ENCODE measurements at regions not wholly inside any gene's neighbourhood (a gene's known extent, or its start where the extent isn't known, plus 50 kb on each side); places are given as distances from the start of the nearest gene placed in this dataset.

DNA sequence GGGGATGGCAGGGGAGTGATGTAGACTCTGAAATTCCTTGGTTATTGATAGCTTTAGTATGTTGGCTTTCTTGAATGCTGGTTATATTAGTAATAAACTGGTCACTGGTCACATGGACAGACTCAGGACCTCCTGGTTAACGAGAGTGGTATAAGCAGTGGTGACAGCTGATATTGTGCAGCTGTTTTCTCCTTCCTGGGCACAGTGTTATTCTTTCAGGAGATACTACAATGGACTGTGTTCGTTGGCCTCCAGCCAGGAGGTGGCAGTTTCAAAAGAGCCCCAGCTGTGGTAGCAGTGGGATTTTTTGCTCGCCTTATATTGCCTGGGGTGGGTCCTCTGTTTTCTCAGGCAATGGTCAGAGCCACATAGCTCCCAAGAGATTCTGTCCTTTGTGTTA is 181.6 kb upstream of the RBMS3 start:
- H3K4me3 Mint-ChIP-seq: no peak overlapping the region
- ChIA-PET POLR2A (no interaction called here), CTCF (interaction anchor here (0.6 kb wide), 1 partner anchor 102 kb away, joined by 3 read pairs; no protein-coding TSS in a partner anchor)
- H3K4me1 Mint-ChIP-seq: no peaks in the 10 kb centered on the region
- no peaks in the 10 kb centered on the region for H3K27me3 Mint-ChIP-seq
- H3K27ac Mint-ChIP-seq: no peak overlapping the region
- H3K9me3 Mint-ChIP-seq: peaks cover 6% of the 10 kb centered on the region
- DNase-seq: no peak
- no peaks in the 10 kb centered on the region for H3K36me3 Mint-ChIP-seq (ENCODE audit: low read depth)

DNA sequence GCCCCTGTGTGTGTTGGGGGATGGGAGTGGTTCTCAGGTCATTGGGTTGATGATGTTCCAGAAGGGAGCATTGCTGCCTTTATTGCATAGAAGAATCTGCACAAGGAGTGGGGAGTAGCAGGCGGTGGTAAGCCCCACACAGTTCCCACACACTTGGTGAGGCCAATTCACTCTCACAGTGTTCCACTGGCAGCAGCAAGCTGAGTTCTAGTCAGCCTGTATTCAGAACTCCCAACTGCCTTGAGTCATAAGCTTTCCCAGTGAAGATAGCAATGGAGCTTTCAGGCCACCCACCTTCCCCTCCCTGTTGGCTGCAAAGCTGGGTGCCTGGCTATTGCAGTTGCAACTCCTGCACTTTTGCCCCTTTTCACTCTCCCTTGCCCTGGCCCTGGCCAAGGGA is 181.1 kb upstream of the RBMS3 start:
- Mint-ChIP-seq H3K4me1 (no peaks in the 10 kb centered on the region), H3K9me3 (peaks cover 6% of the 10 kb centered on the region), H3K4me3 (no peak overlapping the region), H3K27me3 (no peaks in the 10 kb centered on the region), H3K27ac (no peak overlapping the region), H3K36me3 (ENCODE audit: low read depth) (no peaks in the 10 kb centered on the region)
- ChIA-PET POLR2A (no interaction called here), CTCF (interaction anchor here (0.6 kb wide), 1 partner anchor 101 kb away, joined by 3 read pairs; no protein-coding TSS in a partner anchor)
- DNase-seq: no peak

DNA sequence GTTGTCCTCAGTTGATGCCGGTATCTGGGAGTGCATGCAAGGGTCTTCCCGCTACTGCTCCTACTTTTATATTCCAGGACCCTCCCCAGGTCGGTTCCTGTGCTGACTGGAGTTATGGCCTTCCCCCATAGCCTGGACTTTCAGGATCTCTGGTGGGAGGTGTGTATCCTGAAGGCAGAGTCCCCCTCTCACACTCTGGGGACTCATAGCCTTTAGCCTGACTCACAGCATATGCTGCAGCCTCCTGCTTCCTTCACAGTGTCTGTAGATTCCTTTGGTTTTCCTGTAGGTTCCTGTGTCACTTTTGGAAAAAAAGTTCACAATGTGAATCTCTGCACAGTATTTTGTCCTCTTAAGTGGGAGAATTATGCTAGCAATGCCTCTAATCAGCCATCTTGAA is 180.6 kb upstream of the RBMS3 start:
- H3K4me3 Mint-ChIP-seq: no peak overlapping the region
- H3K4me1 Mint-ChIP-seq: no peaks in the 10 kb centered on the region
- no peaks in the 10 kb centered on the region for H3K27me3 Mint-ChIP-seq
- H3K9me3 Mint-ChIP-seq: peaks cover 6% of the 10 kb centered on the region
- no peak for DNase-seq
- H3K36me3 Mint-ChIP-seq (ENCODE audit: low read depth): no peaks in the 10 kb centered on the region
- no peak overlapping the region for H3K27ac Mint-ChIP-seq
- ChIA-PET CTCF (no interaction called here), POLR2A (no interaction called here)

DNA sequence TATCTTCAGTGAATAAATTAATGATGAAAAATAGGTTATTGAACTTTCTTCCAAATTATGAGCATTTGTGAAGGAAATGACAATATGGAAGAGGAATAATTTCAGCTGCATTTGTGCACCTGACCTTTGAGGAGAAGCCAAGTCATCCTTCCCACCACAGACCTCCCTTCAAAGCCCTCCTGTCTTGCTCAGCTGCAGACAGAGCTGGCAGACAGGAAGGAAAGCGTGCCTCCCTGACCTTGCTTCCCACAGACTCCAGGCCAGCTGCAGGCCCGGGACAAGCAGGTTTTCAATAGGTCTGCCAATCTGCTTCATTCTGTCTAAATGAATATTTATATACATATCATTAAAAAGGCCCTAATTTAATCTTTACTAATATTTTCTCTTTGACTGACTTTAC is 152.9 kb upstream of the RBMS3 start:
- no peaks in the 10 kb centered on the region for H3K4me1 Mint-ChIP-seq
- POLR2A ChIA-PET: no interaction called here
- no peaks in the 10 kb centered on the region for H3K36me3 Mint-ChIP-seq (ENCODE audit: low read depth)
- peaks cover 4% of the 10 kb centered on the region for H3K9me3 Mint-ChIP-seq
- CTCF ChIA-PET: no interaction called here
- no peaks in the 10 kb centered on the region for H3K27me3 Mint-ChIP-seq
- no peak overlapping the region for H3K4me3 Mint-ChIP-seq
- no peak overlapping the region for H3K27ac Mint-ChIP-seq
- no peak for DNase-seq

DNA sequence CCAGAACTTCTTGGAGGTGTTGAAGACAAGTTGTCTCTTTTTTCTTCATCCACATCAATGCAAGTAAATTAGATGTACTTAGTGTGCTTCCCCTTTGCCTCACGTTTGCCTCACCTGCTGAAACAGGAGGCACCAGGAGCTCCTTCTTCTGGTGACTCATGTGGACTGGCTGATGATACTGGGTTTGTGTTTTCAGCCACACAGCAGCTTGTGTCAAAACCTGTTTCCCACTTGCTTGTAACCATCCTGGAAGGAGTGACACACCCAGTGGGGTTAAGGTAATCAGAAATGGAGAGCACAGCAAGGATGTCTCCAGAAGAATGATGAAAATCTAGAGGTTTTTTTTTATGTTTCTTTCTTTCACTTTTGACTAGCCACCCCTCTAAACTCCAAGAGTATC is 143.3 kb upstream of the RBMS3 start:
- Mint-ChIP-seq H3K27me3 (no peaks in the 10 kb centered on the region), H3K27ac (no peak overlapping the region), H3K4me1 (no peaks in the 10 kb centered on the region), H3K9me3 (no peaks in the 10 kb centered on the region), H3K36me3 (ENCODE audit: low read depth) (no peaks in the 10 kb centered on the region), H3K4me3 (no peak overlapping the region)
- POLR2A ChIA-PET: no interaction called here
- CTCF ChIA-PET: interaction anchor here (1.1 kb wide), 1 partner anchor 222 kb away, joined by 3 read pairs; no protein-coding TSS in a partner anchor
- DNase-seq: no peak

DNA sequence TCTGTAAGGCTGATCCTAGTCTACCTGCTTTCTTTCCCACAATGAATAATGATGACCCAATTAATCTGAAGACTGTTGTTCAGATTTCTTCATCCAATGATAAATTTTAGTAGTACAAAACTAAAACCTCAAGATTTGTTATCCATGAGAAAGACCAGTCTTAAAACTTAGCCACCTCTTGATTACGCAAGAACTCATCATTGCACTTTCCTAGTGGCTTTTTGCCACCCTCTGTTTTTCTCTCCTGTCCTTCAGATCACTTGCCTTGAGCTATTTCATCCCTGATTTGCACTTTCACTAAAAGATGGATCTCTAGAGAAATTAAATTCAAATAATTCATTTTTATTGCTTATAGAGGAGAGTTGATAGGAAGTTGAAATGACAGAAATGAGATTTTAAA is 142.7 kb upstream of the RBMS3 start:
- H3K4me3 Mint-ChIP-seq: no peak overlapping the region

DNA sequence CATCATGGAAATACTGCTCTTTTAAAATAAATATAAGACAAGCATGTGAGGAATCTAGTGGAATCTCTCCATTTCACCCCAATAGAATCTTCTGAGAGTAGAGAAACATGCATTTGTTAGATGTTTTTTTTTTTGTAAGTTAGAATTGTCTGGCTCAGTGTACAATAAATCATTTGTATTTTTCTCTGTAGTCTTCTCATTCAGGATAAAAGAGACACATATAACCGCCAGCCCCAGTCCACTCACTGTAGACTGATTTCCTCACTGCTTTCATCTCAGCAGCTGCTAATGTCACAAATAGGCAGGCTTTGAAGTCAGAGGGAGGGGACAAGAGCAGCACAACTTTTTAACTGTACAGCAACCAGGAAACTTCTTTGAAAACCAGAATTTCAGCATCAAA is 140.2 kb upstream of the RBMS3 start:
- ChIA-PET POLR2A (no interaction called here), CTCF (no interaction called here)
- no peaks in the 10 kb centered on the region for H3K9me3 Mint-ChIP-seq
- no peak overlapping the region for H3K27ac Mint-ChIP-seq
- no peaks in the 10 kb centered on the region for H3K27me3 Mint-ChIP-seq
- no peak for DNase-seq
- H3K4me1 Mint-ChIP-seq: no peaks in the 10 kb centered on the region
- no peaks in the 10 kb centered on the region for H3K36me3 Mint-ChIP-seq (ENCODE audit: low read depth)
- H3K4me3 Mint-ChIP-seq: no peak overlapping the region

More for the DNA sequence above, 142.7 kb upstream of the RBMS3 start:
- ChIA-PET CTCF (interaction anchor here (1.1 kb wide), 1 partner anchor 223 kb away, joined by 3 read pairs; no protein-coding TSS in a partner anchor), POLR2A (no interaction called here)
- Mint-ChIP-seq H3K4me1 (no peaks in the 10 kb centered on the region), H3K36me3 (ENCODE audit: low read depth) (no peaks in the 10 kb centered on the region), H3K9me3 (no peaks in the 10 kb centered on the region), H3K27me3 (no peaks in the 10 kb centered on the region), H3K27ac (no peak overlapping the region)
- no peak for DNase-seq

DNA sequence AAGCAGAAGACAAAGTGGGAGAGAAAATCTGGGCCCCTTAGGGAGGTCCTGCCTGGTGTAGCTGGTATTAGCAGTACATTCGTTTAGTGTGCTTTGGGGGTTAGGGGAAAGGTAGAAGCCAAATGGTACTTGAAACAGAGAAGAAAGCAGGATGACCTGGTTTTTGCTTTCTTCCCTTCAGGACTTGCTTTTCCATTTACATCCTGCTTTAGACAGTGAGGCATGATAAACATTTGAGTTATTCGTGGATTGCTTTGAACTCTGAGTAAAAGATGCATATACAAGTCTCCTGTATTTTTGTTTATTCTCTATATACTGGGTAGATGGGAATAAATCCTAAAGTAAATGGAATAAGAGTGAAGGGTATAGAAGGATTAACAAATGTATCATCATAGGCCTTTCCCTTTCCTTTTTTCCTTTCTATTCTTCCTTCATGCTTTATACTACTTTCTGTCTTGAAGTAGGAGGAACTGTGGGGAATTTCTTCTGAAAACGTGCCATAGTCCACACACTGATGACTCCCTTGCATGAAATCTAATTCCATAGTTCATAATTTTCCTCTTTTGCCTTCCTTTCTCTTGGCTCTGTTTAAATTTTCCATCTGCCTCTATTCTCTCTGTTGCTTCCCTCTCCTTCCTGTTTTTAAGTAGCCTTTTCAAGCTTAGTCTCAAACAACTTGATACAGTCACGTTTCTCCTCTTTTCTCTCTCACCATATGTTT is 139.5 kb upstream of the RBMS3 start:
- Mint-ChIP-seq H3K4me3 (no peak overlapping the region), H3K36me3 (ENCODE audit: low read depth) (no peaks in the 10 kb centered on the region), H3K4me1 (no peaks in the 10 kb centered on the region), H3K27ac (no peak overlapping the region), H3K27me3 (no peaks in the 10 kb centered on the region), H3K9me3 (no peaks in the 10 kb centered on the region)
- CTCF ChIA-PET: no interaction called here
- no peak for DNase-seq
- POLR2A ChIA-PET: no interaction called here

DNA sequence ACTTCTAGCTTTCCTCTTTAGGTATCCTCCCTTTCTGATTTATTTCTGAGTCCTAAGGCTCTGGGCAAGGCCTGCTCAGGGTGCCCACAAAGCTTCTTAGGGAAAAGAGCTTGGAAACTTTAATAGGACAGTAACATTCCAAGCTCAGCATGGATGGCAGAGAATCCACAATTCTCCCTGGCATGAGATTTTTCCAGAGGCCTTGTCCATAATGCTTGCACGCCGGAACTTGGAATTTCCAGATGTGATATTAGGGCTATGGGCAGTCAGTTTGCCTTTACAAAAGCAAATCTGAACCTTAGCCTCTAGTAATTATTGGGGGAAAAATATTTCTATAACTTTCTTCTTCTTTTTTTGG is 139.0 kb upstream of the RBMS3 start:
- H3K36me3 Mint-ChIP-seq (ENCODE audit: low read depth): no peaks in the 10 kb centered on the region
- no peak overlapping the region for H3K27ac Mint-ChIP-seq
- no peaks in the 10 kb centered on the region for H3K27me3 Mint-ChIP-seq
- DNase-seq: no peak
- H3K4me1 Mint-ChIP-seq: no peaks in the 10 kb centered on the region
- no peaks in the 10 kb centered on the region for H3K9me3 Mint-ChIP-seq
- CTCF ChIA-PET: no interaction called here
- no peak overlapping the region for H3K4me3 Mint-ChIP-seq
- POLR2A ChIA-PET: no interaction called here

DNA sequence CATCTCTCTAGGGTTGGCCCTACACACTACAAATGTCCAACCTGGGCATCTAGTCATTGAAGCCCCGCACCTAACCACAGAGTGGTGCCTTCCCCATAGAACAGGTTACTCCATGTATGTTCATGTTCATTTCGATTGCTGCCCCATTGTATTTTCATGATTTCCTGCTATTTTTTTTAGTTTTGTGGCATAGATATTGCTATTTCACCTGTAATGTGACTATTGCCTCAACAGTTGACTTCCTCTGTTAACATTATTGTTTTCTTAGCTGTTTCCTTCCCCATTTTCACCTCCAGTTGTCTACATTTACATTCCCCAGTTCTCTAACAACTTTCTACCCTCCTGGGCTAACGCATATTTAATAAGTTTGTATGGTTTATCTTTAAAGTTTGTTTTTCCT is 137.7 kb upstream of the RBMS3 start:
- Mint-ChIP-seq H3K27me3 (no peaks in the 10 kb centered on the region), H3K36me3 (ENCODE audit: low read depth) (no peaks in the 10 kb centered on the region), H3K4me1 (no peaks in the 10 kb centered on the region), H3K9me3 (no peaks in the 10 kb centered on the region), H3K4me3 (no peak overlapping the region), H3K27ac (no peak overlapping the region)
- ChIA-PET POLR2A (no interaction called here), CTCF (no interaction called here)
- DNase-seq: no peak

DNA sequence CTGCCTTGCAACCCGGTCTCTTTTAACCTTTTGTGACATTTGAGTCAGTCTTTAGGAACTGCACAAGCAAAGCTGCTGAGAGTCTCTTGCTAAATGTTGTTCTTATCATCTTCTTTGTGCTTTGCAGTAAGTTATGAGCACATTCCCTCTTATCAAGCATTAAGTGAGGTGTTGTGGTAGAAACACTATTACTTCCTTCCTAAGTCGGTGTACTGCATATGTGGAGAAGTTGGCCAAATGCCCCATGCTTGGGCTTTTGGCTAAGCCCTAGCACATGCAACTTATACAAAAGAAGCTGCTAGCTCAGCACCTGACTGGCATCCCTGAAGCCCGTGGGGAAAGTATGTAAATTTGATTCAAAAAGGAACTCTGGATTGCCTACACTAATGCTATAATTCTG is 136.5 kb upstream of the RBMS3 start:
- ChIA-PET CTCF (no interaction called here), POLR2A (no interaction called here)
- Mint-ChIP-seq H3K27ac (no peak overlapping the region), H3K4me1 (no peaks in the 10 kb centered on the region), H3K9me3 (peaks cover 3% of the 10 kb centered on the region), H3K27me3 (no peaks in the 10 kb centered on the region), H3K36me3 (ENCODE audit: low read depth) (no peaks in the 10 kb centered on the region), H3K4me3 (no peak overlapping the region)
- DNase-seq: no peak

DNA sequence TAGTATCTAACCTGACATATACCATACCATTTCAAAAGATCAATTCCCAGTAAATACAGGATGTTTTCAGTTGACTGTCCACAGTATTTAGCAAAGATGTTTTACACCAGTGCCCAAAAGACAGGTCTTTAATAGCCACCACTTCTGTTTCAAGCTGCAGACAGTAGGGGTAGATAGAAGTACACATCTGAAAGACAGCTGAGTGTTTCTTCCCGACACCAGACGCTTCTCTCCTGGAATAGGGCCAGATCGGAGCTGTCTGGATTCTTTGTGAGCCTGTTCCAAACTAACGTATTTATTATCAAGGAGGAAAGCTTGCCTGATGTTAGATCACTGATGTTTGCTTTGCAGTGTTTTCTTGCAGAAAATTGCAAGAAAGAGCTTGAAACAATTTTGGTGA is 136.1 kb upstream of the RBMS3 start:
- Mint-ChIP-seq H3K27me3 (no peaks in the 10 kb centered on the region), H3K27ac (no peak overlapping the region)
- CTCF ChIA-PET: no interaction called here

DNA sequence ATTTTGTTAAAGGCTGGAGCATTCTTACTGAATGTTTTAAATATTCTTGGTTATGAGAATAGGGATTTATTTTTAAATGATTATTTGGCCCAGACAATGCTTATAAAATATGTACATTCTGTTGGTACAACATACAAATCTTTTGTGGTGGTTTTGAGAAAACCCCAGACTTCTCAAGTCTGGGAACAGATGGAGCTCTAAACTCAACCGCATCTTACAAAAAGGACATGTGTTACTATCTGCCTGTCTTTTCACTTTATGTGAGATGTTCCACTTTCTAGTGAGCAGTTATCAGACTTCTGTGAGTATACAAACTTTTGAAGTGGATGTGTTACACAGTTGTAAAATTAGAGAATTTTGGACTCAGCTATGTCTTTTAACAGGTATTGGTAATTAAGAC is 135.5 kb upstream of the RBMS3 start:
- Mint-ChIP-seq H3K4me3 (no peak overlapping the region), H3K4me1 (no peaks in the 10 kb centered on the region), H3K27me3 (no peaks in the 10 kb centered on the region), H3K27ac (no peak overlapping the region), H3K9me3 (peaks cover 3% of the 10 kb centered on the region), H3K36me3 (ENCODE audit: low read depth) (no peaks in the 10 kb centered on the region)
- ChIA-PET POLR2A (no interaction called here), CTCF (no interaction called here)
- DNase-seq: no peak

More for the DNA sequence above, 136.1 kb upstream of the RBMS3 start:
- Mint-ChIP-seq H3K9me3 (peaks cover 3% of the 10 kb centered on the region), H3K4me1 (no peaks in the 10 kb centered on the region), H3K36me3 (ENCODE audit: low read depth) (no peaks in the 10 kb centered on the region), H3K4me3 (no peak overlapping the region)
- POLR2A ChIA-PET: no interaction called here
- no peak for DNase-seq

DNA sequence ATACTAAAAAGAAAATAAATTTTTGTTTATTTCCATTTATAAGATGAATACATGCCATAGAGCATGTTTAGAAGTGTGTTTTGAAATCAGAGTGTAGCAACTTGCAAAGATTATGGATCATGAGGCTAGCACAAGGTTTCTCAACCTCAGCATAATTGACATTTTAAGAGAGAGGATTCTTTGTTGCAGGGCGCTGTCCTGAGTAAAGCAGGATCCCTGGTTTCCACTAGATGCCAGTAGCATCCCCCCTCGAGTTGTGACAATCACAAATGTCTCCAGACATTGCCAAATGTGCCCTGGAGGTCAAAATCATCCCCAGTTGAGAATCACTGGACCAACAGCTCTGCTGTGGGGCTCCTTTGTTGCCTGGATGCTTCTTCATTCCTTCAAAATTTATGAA is 128.5 kb upstream of the RBMS3 start:
- no peak overlapping the region for H3K4me3 Mint-ChIP-seq
- H3K27ac Mint-ChIP-seq: no peak overlapping the region
- ChIA-PET CTCF (no interaction called here), POLR2A (no interaction called here)
- no peaks in the 10 kb centered on the region for H3K27me3 Mint-ChIP-seq
- H3K4me1 Mint-ChIP-seq: peaks cover 9% of the 10 kb centered on the region
- no peak for DNase-seq
- H3K9me3 Mint-ChIP-seq: peaks cover 3% of the 10 kb centered on the region
- no peaks in the 10 kb centered on the region for H3K36me3 Mint-ChIP-seq (ENCODE audit: low read depth)
